B cell (primary cell): ENCODE measurements at regions not wholly inside any gene's neighbourhood (a gene's known extent, or its start where the extent isn't known, plus 50 kb on each side); places are given as distances from the start of the nearest gene placed in this dataset.

Experiments used
- ATAC-seq: fragments of 200-7000 bp; cut with Tn5 transposase; one replicate; pipeline ENCODE4 v1.10.0; 2021; ENCODE audit warnings: low read depth, mild to moderate bottlenecking, moderate number of reproducible peaks, moderate library complexity
- CTCF ChIA-PET: fragments of 350-600 bp; sonication (Branson Sonifier 250); formaldehyde crosslinking; loops from one replicate; lab custom pipeline; 2021; ENCODE audit warnings: antibody characterized with exemption, inconsistent platforms; lab: Charles Lee
- POLR2A ChIA-PET: fragments of 350-600 bp; sonication (Branson Sonifier 250); formaldehyde crosslinking; loops from one replicate; lab custom pipeline; 2021; ENCODE audit warnings: antibody characterized with exemption; lab: Charles Lee
- DNase-seq: peaks from one replicate; pipeline ENCODE4 v3.0.0; 2013
- H2AFZ ChIP-seq: 2 replicates; pipeline ENCODE4 v1.6.1; 2012; ENCODE audit warnings: mild to moderate bottlenecking, low read depth, low read length; ENCODE audit not compliant: insufficient read depth, poor library complexity, severe bottlenecking
- H3K27ac ChIP-seq, 2 donors: 1 replicate in 1 of 2; 2 replicates in 1 of 2; pipeline ENCODE4 v1.5.1; 2012 to 2013; ENCODE audit warnings: low read length in 2 of 2, mild to moderate bottlenecking in 2 of 2, moderate library complexity in 1 of 2
- H3K27me3 ChIP-seq, 4 experiments: fragments of 200-600 bp in 1 of 4; sonication (generic) in 1 of 4; replicated peaks in 1 of 4; 1 replicate in 2 of 4; 2 replicates in 2 of 4; pipeline versions ENCODE4 v1.6.1 to v1.7.0; 2013 to 2016; ENCODE audit warnings: low read length in 3 of 4, mild to moderate bottlenecking in 2 of 4, mixed read lengths in 1 of 4, moderate library complexity in 1 of 4; ENCODE audit not compliant: insufficient read depth in 4 of 4, control insufficient read depth in 3 of 4; ENCODE audit errors: control extremely low read depth in 1 of 4
- H3K36me3 ChIP-seq, 2 experiments: replicated peaks in 1 of 2; 1 replicate in 1 of 2; 2 replicates in 1 of 2; pipeline versions ENCODE4 v1.6.1 to v1.7.1; 2013; ENCODE audit warnings: low read length in 1 of 2; ENCODE audit not compliant: insufficient read depth in 2 of 2, control insufficient read depth in 1 of 2; ENCODE audit errors: control extremely low read depth in 1 of 2, extremely low read depth in 1 of 2
- H3K4me1 ChIP-seq, 2 donors: fragments of 200-600 bp in 1 of 2; sonication (generic) in 1 of 2; 1 replicate in 1 of 2; 2 replicates in 1 of 2; pipeline versions ENCODE4 v1.5.1 to v1.6.1; 2013 to 2017; ENCODE audit warnings: low read length in 2 of 2; ENCODE audit not compliant: control insufficient read depth in 2 of 2, insufficient read depth in 2 of 2
- H3K4me2 ChIP-seq: replicated peaks from 2 replicates; pipeline ENCODE3; 2012; ENCODE audit warnings: mild to moderate bottlenecking, low read depth, low read length; ENCODE audit not compliant: poor library complexity, severe bottlenecking
- H3K4me3 ChIP-seq, 5 experiments: fragments of 200-600 bp in 1 of 5; sonication (generic) in 1 of 5; 1 replicate in 3 of 5; 2 replicates in 2 of 5; pipeline versions ENCODE4 v1.5.1 to v1.7.0; 2011 to 2016; ENCODE audit warnings: low read length in 4 of 5, mild to moderate bottlenecking in 4 of 5, low read depth in 2 of 5, control low read depth in 1 of 5, moderate library complexity in 1 of 5; ENCODE audit not compliant: insufficient read depth in 1 of 5; ENCODE audit errors: control extremely low read depth in 1 of 5, extremely low read depth in 1 of 5
- H3K79me2 ChIP-seq: fragments of 200-600 bp; sonication (generic); one replicate; pipeline ENCODE4 v1.6.0; 2016; ENCODE audit warnings: low read length; ENCODE audit not compliant: control insufficient read depth, insufficient read depth
- H3K9ac ChIP-seq: fragments of 200-600 bp; sonication (generic); 2 replicates; pipeline ENCODE4 v1.6.1; 2017; ENCODE audit warnings: mild to moderate bottlenecking, low read length, moderate library complexity
- H3K9me3 ChIP-seq, 3 donors: one replicate each; pipeline versions ENCODE4 v1.6.1 to v1.7.1; 2013; ENCODE audit warnings: low read length in 2 of 3; ENCODE audit not compliant: control insufficient read depth in 2 of 3, insufficient read depth in 1 of 3; ENCODE audit errors: control extremely low read depth in 1 of 3
- H4K20me1 ChIP-seq: 2 replicates; pipeline ENCODE4 v1.6.0; 2012; ENCODE audit warnings: mild to moderate bottlenecking, low read length; ENCODE audit not compliant: insufficient read depth, control insufficient read depth, poor library complexity, severe bottlenecking
- H3K27ac Mint-ChIP-seq: one replicate; pipeline ENCODE4 v1.8.0; 2021; ENCODE audit warnings: mixed read lengths
- H3K27me3 Mint-ChIP-seq: one replicate; pipeline ENCODE4 v1.8.0; 2021; ENCODE audit warnings: mixed read lengths
- H3K4me1 Mint-ChIP-seq: one replicate; pipeline ENCODE4 v1.8.0; 2021; ENCODE audit warnings: mixed read lengths
- H3K4me3 Mint-ChIP-seq: one replicate; pipeline ENCODE4 v1.8.0; 2021; ENCODE audit warnings: mixed read lengths
- H3K9me3 Mint-ChIP-seq: one replicate; pipeline ENCODE4 v1.8.0; 2022; ENCODE audit warnings: mixed read lengths; ENCODE audit not compliant: insufficient read depth
- CTCF ChIP-seq: fragments of 200-600 bp; IDR thresholded peaks from one replicate; pipeline ENCODE4 v1.8.0; 2022; ENCODE audit warnings: antibody characterized with exemption, mild to moderate bottlenecking
- EZH2 ChIP-seq: IDR thresholded peaks from 2 replicates; pipeline ENCODE4 v1.6.1; 2012; ENCODE audit warnings: borderline replicate concordance, low read depth, mild to moderate bottlenecking, moderate library complexity, low read length; ENCODE audit not compliant: insufficient read depth, poor library complexity, severe bottlenecking
- WGBS: methylation state at CpG from one replicate; pipeline ENCODE4 v1.1.5; 2013; ENCODE audit warnings: missing lambda C conversion rate; ENCODE audit not compliant: insufficient coverage; 5-methylcytosine and 5-hydroxymethylcytosine counted together
- intact Hi-C: fragments of 100-400 bp; cut with micrococcal nuclease; formaldehyde crosslinking; loops from one replicate; pipeline ENCODE4 v1.10.0; 2022

DNA sequence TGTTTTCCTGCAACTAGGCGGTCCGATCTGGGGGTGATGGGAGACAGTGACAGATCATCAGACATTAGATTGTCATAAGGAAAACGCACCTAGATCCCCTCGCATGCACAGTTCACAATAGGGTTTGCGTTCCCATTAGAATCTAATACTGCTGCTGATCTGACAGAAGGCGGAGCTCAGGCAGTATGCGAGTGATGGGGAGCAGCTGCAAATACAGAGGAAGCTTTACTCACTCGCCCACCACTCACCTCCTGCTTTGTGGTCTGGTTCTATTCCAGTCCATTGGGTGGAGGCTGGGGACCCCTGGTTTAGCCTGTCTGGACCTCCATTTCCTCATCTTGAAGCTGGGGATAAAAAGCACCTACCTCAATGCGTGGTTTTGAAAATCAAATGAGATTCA is 437.5 kb upstream of the PROK2 start:
- no peaks in the 10 kb centered on the region for H4K20me1 ChIP-seq
- intact Hi-C loops, result no loop called here
- peaks cover 1% of the 10 kb centered on the region for H3K27me3 Mint-ChIP-seq
- no peak overlapping the region for H3K4me3 Mint-ChIP-seq
- ChIA-PET POLR2A (no interaction called here), CTCF (no interaction called here)
- TF ChIP-seq CTCF (no peak), EZH2 (no peak)
- H3K9ac ChIP-seq, result no peak overlapping the region
- no peaks in the 10 kb centered on the region for H3K27me3 ChIP-seq
- no peak overlapping the region for H3K4me3 ChIP-seq
- H3K27ac ChIP-seq, result no peak overlapping the region
- no peaks in the 10 kb centered on the region for H3K79me2 ChIP-seq
- WGBS, result 93% methylated on average over 6 of the region's 9 CpGs
- H3K4me2 ChIP-seq, result no peak overlapping the region
- peaks cover 18% of the 10 kb centered on the region for H3K9me3 Mint-ChIP-seq
- DNase-seq (no peak), ATAC-seq (no peak)
- H3K36me3 ChIP-seq, result peaks cover 0 to 1% of the 10 kb centered on the region in 2 experiments
- peaks cover under 1% of the 10 kb centered on the region in 2 donors for H3K4me1 ChIP-seq
- no peak overlapping the region for H3K27ac Mint-ChIP-seq
- H2AFZ ChIP-seq, result no peak overlapping the region
- H3K9me3 ChIP-seq, result peaks cover 11 to 33% (median 15%) of the 10 kb centered on the region in 3 donors
- H3K4me1 Mint-ChIP-seq, result peaks cover 2% of the 10 kb centered on the region

GRCh38 chr3:72220946-72221345 is 436.0 kb upstream of the PROK2 start:
- POLR2A ChIA-PET, result no interaction called here
- no peak overlapping the region for H3K4me3 Mint-ChIP-seq
- H4K20me1 ChIP-seq, result no peaks in the 10 kb centered on the region
- 94% methylated on average over 4 of the region's 6 CpGs for WGBS
- H3K27ac ChIP-seq, result no peak overlapping the region
- H3K27me3 ChIP-seq, result no peaks in the 10 kb centered on the region
- TF ChIP-seq EZH2 (no peak), CTCF (no peak)
- no peak overlapping the region for H2AFZ ChIP-seq
- H3K27ac Mint-ChIP-seq, result no peak overlapping the region
- no peak overlapping the region for H3K4me3 ChIP-seq
- ATAC-seq (no peak), DNase-seq (no peak)
- CTCF ChIA-PET, result no interaction called here
- intact Hi-C loops, result no loop called here
- no peaks in the 10 kb centered on the region for H3K79me2 ChIP-seq
- no peaks in the 10 kb centered on the region for H3K4me1 Mint-ChIP-seq
- H3K4me1 ChIP-seq, result no peaks in the 10 kb centered on the region
- H3K9me3 Mint-ChIP-seq, result peaks cover 15% of the 10 kb centered on the region
- H3K27me3 Mint-ChIP-seq, result peaks cover 6% of the 10 kb centered on the region
- no peak overlapping the region for H3K4me2 ChIP-seq
- H3K9ac ChIP-seq, result no peak overlapping the region
- peaks cover 0 to 1% of the 10 kb centered on the region in 2 experiments for H3K36me3 ChIP-seq
- peaks cover 6 to 25% (median 14%) of the 10 kb centered on the region in 3 donors for H3K9me3 ChIP-seq
